Adrenal gland (tissue), 9 donors: ENCODE measurements at regions not wholly inside any gene's neighbourhood (a gene's known extent, or its start where the extent isn't known, plus 50 kb on each side); places are given as distances from the start of the nearest gene placed in this dataset.
A peak's percentile ranks its signal among the peaks of the same experiment; 100 is the strongest.

Experiments
- DNase-seq, 7 donors: peaks; one replicate each; pipeline ENCODE4 v3.0.0-alpha.2; 2019 to 2020
- H3K27ac ChIP-seq, 5 donors: fragments of 200-600 bp; sonication (generic) in 4 of 5; 1 replicate in 3 of 5; 2 replicates in 2 of 5; pipeline versions ENCODE4 v1.5.1 to v1.8.0; 2016 to 2020; ENCODE audit warnings: mild to moderate bottlenecking in 1 of 5
- H3K27me3 ChIP-seq: fragments of 200-600 bp; 2 replicates; pipeline ENCODE4 v1.8.0; 2021
- H3K36me3 ChIP-seq, 2 donors: fragments of 200-600 bp; replicated peaks in 1 of 2; 1 replicate in 1 of 2; 2 replicates in 1 of 2; pipeline versions ENCODE4 v1.5.1 to v1.8.0; 2018 to 2022
- H3K4me1 ChIP-seq, 2 donors: fragments of 200-600 bp; replicated peaks in 1 of 2; 1 replicate in 1 of 2; 2 replicates in 1 of 2; pipeline versions ENCODE4 v1.5.1 to v1.8.0; 2018 to 2021
- H3K4me3 ChIP-seq, 4 donors: fragments of 200-600 bp; sonication (generic) in 3 of 4; one replicate each; pipeline ENCODE4 v1.5.1; 2016 to 2018
- H3K9me3 ChIP-seq, 3 donors: fragments of 200-600 bp; sonication (generic) in 1 of 3; replicated peaks in 1 of 3; 1 replicate in 2 of 3; 2 replicates in 1 of 3; pipeline versions ENCODE4 v1.5.1 to v1.8.0; 2016 to 2021
- CTCF ChIP-seq, 6 experiments: fragments of 450-650 bp in 4 of 6; fragments of 200-600 bp in 2 of 6; sonication (generic) in 1 of 6; IDR thresholded peaks; 1 replicate in 5 of 6; 2 replicates in 1 of 6; pipeline versions ENCODE4 v1.5.1 to v1.8.0; 2016 to 2021; ENCODE audit warnings: antibody characterized with exemption in 6 of 6, mild to moderate bottlenecking in 2 of 6, moderate library complexity in 1 of 6
- POLR2A ChIP-seq, 2 donors: fragments of 450-650 bp; IDR thresholded peaks; one replicate each; pipeline ENCODE4 v1.6.1; 2017; ENCODE audit warnings: antibody characterized with exemption in 2 of 2, mild to moderate bottlenecking in 2 of 2, moderate library complexity in 1 of 2
- WGBS, 4 donors: extraction: QIAGEN DNeasy Blood & Tissue Kit in 2 of 4; methylation state at CpG; one replicate each; pipeline versions ENCODE4 v1.1.5 to v1.1.7; 2013 to 2017; 5-methylcytosine and 5-hydroxymethylcytosine counted together
- intact Hi-C, 2 donors: fragments of 100-400 bp; cut with DNase I; formaldehyde crosslinking; loops; one replicate each; pipeline versions ENCODE4 v1.14.1 to v1.15.0; 2022 to 2023
- donor health status: healthy with polysubstance abuse.
- donor health status: Bipolar disorder and iron deficiency.
- donor health status: DM: yes; HTN: yes; CAD: no.
- donor health status: DM: no; HTN: no; CAD: no.
- donor health status: DM: no; HTN: no; CAD: no.

GRCh38 chr13:85879014-85879413 is 79.8 kb upstream of the SLITRK6 start:
- Histone ChIP-seq H3K36me3 (no peaks in the 10 kb centered on the region), H3K4me1 (no peaks in the 10 kb centered on the region), H3K27ac (no peak overlapping the region), H3K4me3 (no peak overlapping the region), H3K27me3 (no peaks in the 10 kb centered on the region), H3K9me3 (no peaks in the 10 kb centered on the region)
- TF ChIP-seq POLR2A (IDR thresholded peaks at IDR 0.05): no peak
- TF ChIP-seq CTCF (IDR thresholded peaks at IDR 0.05): no peak
- WGBS, 4 donors: 53 to 69% (median 66%) methylated on average over 2 of the region's 2 CpGs
- intact Hi-C loops: no loop called here
- no peak for DNase-seq

GRCh38 chr13:85864963-85865530 is 65.8 kb upstream of the SLITRK6 start:
- WGBS, 4 donors: 58 to 65% (median 60%) methylated on average over 1 of the region's 1 CpG
- no peak for DNase-seq
- TF ChIP-seq POLR2A (IDR thresholded peaks at IDR 0.05) (no peak), CTCF (IDR thresholded peaks at IDR 0.05) (peak in 2 of 6 experiments; percentile 3 to 17)
- Histone ChIP-seq H3K36me3 (no peaks in the 10 kb centered on the region), H3K9me3 (no peaks in the 10 kb centered on the region), H3K4me1 (no peaks in the 10 kb centered on the region), H3K4me3 (no peak overlapping the region), H3K27ac (no peak overlapping the region), H3K27me3 (no peaks in the 10 kb centered on the region)
- intact Hi-C loops: no loop called here

GRCh38 chr13:85853901-85854663 is 54.9 kb upstream of the SLITRK6 start:
- H3K4me1 ChIP-seq: no peaks in the 10 kb centered on the region
- TF ChIP-seq POLR2A (IDR thresholded peaks at IDR 0.05) (no peak), CTCF (IDR thresholded peaks at IDR 0.05) (no peak)
- no peaks in the 10 kb centered on the region for H3K9me3 ChIP-seq
- 83 to 86% (median 85%) methylated on average over 4 to 11 of the region's 11 CpGs for WGBS, 4 donors
- H3K27ac ChIP-seq: no peak overlapping the region
- H3K4me3 ChIP-seq: no peak overlapping the region
- no peaks in the 10 kb centered on the region for H3K27me3 ChIP-seq
- DNase-seq: no peak
- H3K36me3 ChIP-seq: no peaks in the 10 kb centered on the region
- intact Hi-C loops: no loop called here

GRCh38 chr13:85853161-85853894 is 54.1 kb upstream of the SLITRK6 start:
- intact Hi-C loops: no loop called here
- no peak for DNase-seq
- 53 to 73% (median 64%) methylated on average over 4 to 8 of the region's 8 CpGs for WGBS, 4 donors
- Histone ChIP-seq H3K4me3 (no peak overlapping the region), H3K4me1 (no peaks in the 10 kb centered on the region), H3K9me3 (no peaks in the 10 kb centered on the region), H3K27me3 (no peaks in the 10 kb centered on the region), H3K36me3 (no peaks in the 10 kb centered on the region), H3K27ac (no peak overlapping the region)
- no peak for TF ChIP-seq POLR2A (IDR thresholded peaks at IDR 0.05)
- TF ChIP-seq CTCF (IDR thresholded peaks at IDR 0.05): no peak
